Ovary (tissue), 3 donors: ENCODE measurements at regions not wholly inside any gene's neighbourhood (a gene's known extent, or its start where the extent isn't known, plus 50 kb on each side); places are given as distances from the start of the nearest gene placed in this dataset.

Experiments
- EP300 ChIP-seq: sonication (generic); formaldehyde crosslinking; IDR thresholded peaks from one replicate; pipeline ENCODE4 v1.6.1; 2017; ENCODE audit warnings: antibody characterized with exemption
- POLR2A ChIP-seq: fragments of 450-650 bp; IDR thresholded peaks from one replicate; pipeline ENCODE4 v1.6.1; 2017; ENCODE audit warnings: antibody characterized with exemption, mild to moderate bottlenecking, moderate library complexity
- TF ChIP-seq, protein P1 (sequence below), 3 donors: fragments of 450-650 bp in 2 of 3; fragments of 200-600 bp in 1 of 3; IDR thresholded peaks; one replicate each; pipeline versions ENCODE4 v1.5.1 to v1.8.0; 2016 to 2022; ENCODE audit warnings: antibody characterized with exemption in 3 of 3, mild to moderate bottlenecking in 1 of 3
- donor health status: DM: no; HTN: no; CAD: no.

DNA sequence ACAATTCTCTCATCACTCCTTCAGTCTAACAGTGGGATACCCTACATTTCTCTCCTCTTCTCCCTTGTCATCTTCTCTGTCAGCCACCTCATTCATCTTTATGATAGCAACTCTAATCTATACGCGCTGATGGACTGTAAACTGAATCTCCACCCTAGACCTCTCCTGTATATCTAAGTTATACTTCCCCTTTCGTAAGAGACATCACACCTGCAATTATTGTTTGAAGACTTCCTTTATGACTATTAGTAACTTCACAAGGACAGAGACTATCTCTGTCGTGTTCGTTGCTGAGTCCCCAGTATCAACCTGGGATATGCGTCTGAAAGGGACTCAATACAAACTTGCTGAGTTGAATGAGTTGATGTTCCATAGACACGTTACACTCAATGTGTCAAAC lies 263.2 kb downstream of the IRS1 start:
- TF ChIP-seq EP300 (no peak), POLR2A (no peak)
- TF ChIP-seq, protein P1, sequence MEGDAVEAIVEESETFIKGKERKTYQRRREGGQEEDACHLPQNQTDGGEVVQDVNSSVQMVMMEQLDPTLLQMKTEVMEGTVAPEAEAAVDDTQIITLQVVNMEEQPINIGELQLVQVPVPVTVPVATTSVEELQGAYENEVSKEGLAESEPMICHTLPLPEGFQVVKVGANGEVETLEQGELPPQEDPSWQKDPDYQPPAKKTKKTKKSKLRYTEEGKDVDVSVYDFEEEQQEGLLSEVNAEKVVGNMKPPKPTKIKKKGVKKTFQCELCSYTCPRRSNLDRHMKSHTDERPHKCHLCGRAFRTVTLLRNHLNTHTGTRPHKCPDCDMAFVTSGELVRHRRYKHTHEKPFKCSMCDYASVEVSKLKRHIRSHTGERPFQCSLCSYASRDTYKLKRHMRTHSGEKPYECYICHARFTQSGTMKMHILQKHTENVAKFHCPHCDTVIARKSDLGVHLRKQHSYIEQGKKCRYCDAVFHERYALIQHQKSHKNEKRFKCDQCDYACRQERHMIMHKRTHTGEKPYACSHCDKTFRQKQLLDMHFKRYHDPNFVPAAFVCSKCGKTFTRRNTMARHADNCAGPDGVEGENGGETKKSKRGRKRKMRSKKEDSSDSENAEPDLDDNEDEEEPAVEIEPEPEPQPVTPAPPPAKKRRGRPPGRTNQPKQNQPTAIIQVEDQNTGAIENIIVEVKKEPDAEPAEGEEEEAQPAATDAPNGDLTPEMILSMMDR (IDR thresholded peaks at IDR 0.05), result no peak
